HG03097 (cell line): ENCODE measurements at regions not wholly inside any gene's neighbourhood (a gene's known extent, or its start where the extent isn't known, plus 50 kb on each side); places are given as distances from the start of the nearest gene placed in this dataset.

Experiments used
- ATAC-seq: cut with Tn5 transposase; IDR thresholded peaks from one replicate; pipeline ENCODE4 v1.9.1; 2021; ENCODE audit not compliant: unreplicated experiment, low FRiP score

DNA sequence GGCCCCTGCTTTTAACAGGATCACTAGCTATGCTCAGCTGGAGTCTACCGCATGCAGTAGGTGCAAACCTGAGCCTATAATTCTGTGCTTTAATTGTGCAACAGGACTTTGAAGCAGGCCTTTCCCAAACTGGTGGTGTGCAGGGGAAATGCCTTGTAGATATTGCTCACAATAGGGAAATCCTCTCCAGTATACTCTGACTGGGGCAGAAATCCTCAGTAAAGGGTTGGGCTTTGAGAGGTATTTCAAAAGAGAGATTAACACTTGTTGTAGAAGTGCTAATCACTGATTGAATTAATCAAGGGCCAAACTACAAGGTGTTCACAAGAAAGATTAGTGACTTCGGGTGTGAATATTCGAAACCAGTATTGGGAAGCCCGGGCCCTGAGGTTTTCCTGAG, 58.5 kb upstream of the EXOC6 start:
- no peak for ATAC-seq

DNA sequence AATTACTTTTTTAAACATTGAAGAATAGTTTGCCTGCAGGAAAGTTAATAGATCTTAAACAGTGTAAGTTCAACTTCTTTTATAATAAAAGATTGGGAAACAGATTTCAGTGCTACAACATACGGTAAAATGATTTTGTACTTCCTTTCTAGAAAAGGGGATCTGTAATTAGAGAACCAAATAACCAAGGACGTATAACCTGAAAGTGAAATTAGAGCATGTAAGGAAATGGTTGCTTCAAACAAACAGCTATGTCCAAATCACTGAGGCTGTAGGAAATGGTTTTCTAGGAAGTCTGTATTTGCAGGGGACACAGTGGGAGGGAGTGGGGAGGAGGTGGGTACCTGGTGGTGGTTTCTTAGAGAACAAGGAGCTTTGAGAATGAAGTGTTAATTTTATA, 57.9 kb upstream of the EXOC6 start:
- ATAC-seq: no peak

GRCh38 chr10:92792661-92793060, 55.7 kb upstream of the EXOC6 start:
- no peak for ATAC-seq
